GM12878 (cell line): ENCODE measurements at regions not wholly inside any gene's neighbourhood (a gene's known extent, or its start where the extent isn't known, plus 50 kb on each side); places are given as distances from the start of the nearest gene placed in this dataset.

Experiments
- ATAC-seq: fragments of 200-7000 bp; cut with Tn5 transposase; 3 replicates; pipeline ENCODE4 v1.9.1; 2020; ENCODE audit warnings: mild to moderate bottlenecking, moderate library complexity
- BruUV-seq: library from RNA; stranded (reverse); fragments of 400-500 nt; replicated peaks from 2 replicates; lab custom pipeline; 2021; lab: Mats Ljungman, UMichigan
- CTCF ChIA-PET: fragments of 300-600 bp; sonication (Branson Sonifier 250); formaldehyde crosslinking; extraction: SDS; loops from one replicate; lab custom pipeline; 2021; ENCODE audit warnings: inconsistent platforms; lab: Yijun Ruan, JAX
- POLR2A ChIA-PET: fragments of 350-600 bp; formaldehyde crosslinking; extraction: SDS; loops from one replicate; lab custom pipeline; 2021; ENCODE audit warnings: inconsistent platforms; lab: Charles Lee
- RAD21 ChIA-PET: fragments of 300-600 bp; sonication (Branson Sonifier 250); formaldehyde crosslinking; loops from one replicate; lab custom pipeline; 2023; ENCODE audit warnings: antibody characterized with exemption; ENCODE audit not compliant: unreplicated experiment; lab: Charles Lee
- SMC1A ChIA-PET: fragments of 300-600 bp; sonication (Branson Sonifier 250); formaldehyde crosslinking; loops from one replicate; lab custom pipeline; 2023; ENCODE audit not compliant: unreplicated experiment, uncharacterized antibody; lab: Charles Lee
- DNase-seq: peaks from one replicate; pipeline ENCODE4 v3.0.0-alpha.2; 2011; ENCODE audit warnings: low read depth, low spot score
- FAIRE-seq: peaks from 3 replicates; lab custom pipeline; 2011; peaks lifted over from hg19 to GRCh38; lab: Jason Lieb, UNC
- H2AFZ ChIP-seq: 2 replicates; pipeline ENCODE4 v1.6.0; 2011; ENCODE audit warnings: low read depth, low read length, control low read depth; ENCODE audit not compliant: control insufficient read depth
- H3K27ac ChIP-seq: 2 replicates; pipeline ENCODE4 v1.5.1; 2011; ENCODE audit warnings: control low read depth; ENCODE audit not compliant: control insufficient read depth, insufficient read depth
- H3K27me3 ChIP-seq, 2 experiments: replicated peaks in 1 of 2; 2 replicates each; pipeline versions ENCODE4 v1.6.0 to v1.6.1; 2011; ENCODE audit warnings: low read length in 1 of 2; ENCODE audit not compliant: control insufficient read depth in 2 of 2, insufficient read depth in 2 of 2
- H3K36me3 ChIP-seq, 2 experiments: 2 replicates each; pipeline ENCODE4 v1.5.1; 2011; ENCODE audit warnings: low read length in 1 of 2; ENCODE audit not compliant: control insufficient read depth in 2 of 2, insufficient read depth in 2 of 2
- H3K4me1 ChIP-seq: 2 replicates; pipeline ENCODE4 v1.6.1; 2011; ENCODE audit warnings: mild to moderate bottlenecking, low read length, moderate library complexity, mixed read lengths; ENCODE audit not compliant: control insufficient read depth, insufficient read depth
- H3K4me2 ChIP-seq: 2 replicates; pipeline ENCODE4 v1.6.0; 2011; ENCODE audit warnings: control low read depth; ENCODE audit not compliant: control insufficient read depth, insufficient read depth
- H3K4me3 ChIP-seq: fragments of 200-600 bp; sonication (generic); 2 replicates; pipeline ENCODE4 v1.5.1; 2016
- H3K79me2 ChIP-seq: 2 replicates; pipeline ENCODE4 v1.6.0; 2011; ENCODE audit warnings: low read length; ENCODE audit not compliant: control insufficient read depth, insufficient read depth
- H3K9ac ChIP-seq: 2 replicates; pipeline ENCODE4 v1.8.0; 2011; ENCODE audit warnings: low read length, control low read depth, mixed read lengths; ENCODE audit not compliant: control insufficient read depth, insufficient read depth
- H3K9me3 ChIP-seq: replicated peaks from 3 replicates; pipeline ENCODE4 v1.5.1; 2011; ENCODE audit warnings: mild to moderate bottlenecking, low read length; ENCODE audit not compliant: control insufficient read depth, insufficient read depth
- H4K20me1 ChIP-seq: 2 replicates; pipeline ENCODE4 v1.6.0; 2011; ENCODE audit not compliant: control insufficient read depth, insufficient read depth
- CBFB ChIP-seq: IDR thresholded peaks from 2 replicates; pipeline ENCODE4 v1.6.1; 2016; ENCODE audit warnings: antibody characterized with exemption, low read depth
- CHD4 ChIP-seq: fragments of 200-600 bp; sonication (generic); IDR thresholded peaks from 2 replicates; pipeline ENCODE4 v1.6.1; 2016; ENCODE audit warnings: mild to moderate bottlenecking
- JUNB ChIP-seq: IDR thresholded peaks from 2 replicates; pipeline ENCODE4 v1.6.1; 2016; ENCODE audit warnings: antibody characterized with exemption, mild to moderate bottlenecking
- KAT2A ChIP-seq: conservative IDR thresholded peaks from 2 replicates; pipeline ENCODE4 v1.6.1; 2011; ENCODE audit warnings: low read depth, low read length; ENCODE audit not compliant: control insufficient read depth
- NBN ChIP-seq: fragments of 450-650 bp; IDR thresholded peaks from 2 replicates; pipeline ENCODE4 v1.6.1; 2016
- SMAD5 ChIP-seq: IDR thresholded peaks from 2 replicates; pipeline ENCODE4 v1.6.1; 2016; ENCODE audit warnings: antibody characterized with exemption, low read depth
- TARDBP ChIP-seq: IDR thresholded peaks from 2 replicates; pipeline ENCODE4 v1.6.1; 2016; ENCODE audit warnings: borderline replicate concordance
- TCF12 ChIP-seq: IDR thresholded peaks from 2 replicates; pipeline ENCODE4 v1.6.1; 2011; ENCODE audit warnings: low read depth, mild to moderate bottlenecking, low read length
- ZNF207 ChIP-seq: fragments of 450-650 bp; IDR thresholded peaks from 2 replicates; pipeline ENCODE4 v1.6.1; 2014; ENCODE audit warnings: antibody characterized with exemption, mild to moderate bottlenecking, borderline replicate concordance
- WGBS: methylation state at CpG from one replicate; pipeline ENCODE4 v1.1.6; 2016; ENCODE audit warnings: low lambda C conversion rate; ENCODE audit not compliant: insufficient replicate concordance, insufficient coverage; ENCODE audit errors: missing lambda C conversion rate; 5-methylcytosine and 5-hydroxymethylcytosine counted together
- in situ Hi-C: fragments of 300-500 bp; cut with MboI; formaldehyde crosslinking; loops from 9 replicates; pipeline ENCODE4 v1.14.3; 2018; ENCODE audit warnings: mixed read lengths
- intact Hi-C: fragments of 100-400 bp; cut with micrococcal nuclease; formaldehyde crosslinking; loops from one replicate; pipeline ENCODE4 v1.14.2; 2022; ENCODE audit not compliant: unreplicated experiment
- TF ChIP-seq, protein P1 (sequence below): IDR thresholded peaks from 2 replicates; pipeline ENCODE4 v1.6.1; 2012; ENCODE audit warnings: low read depth, low read length, improper control_type of control experiment
- TF ChIP-seq, protein P2 (sequence below): fragments of 450-650 bp; IDR thresholded peaks from 2 replicates; pipeline ENCODE4 v1.6.1; 2016; ENCODE audit warnings: mild to moderate bottlenecking
- TF ChIP-seq, protein P3 (sequence below): fragments of 450-650 bp; IDR thresholded peaks from 2 replicates; pipeline ENCODE4 v1.6.1; 2018; ENCODE audit warnings: mild to moderate bottlenecking, low read depth, moderate library complexity; ENCODE audit not compliant: partially characterized antibody

DNA sequence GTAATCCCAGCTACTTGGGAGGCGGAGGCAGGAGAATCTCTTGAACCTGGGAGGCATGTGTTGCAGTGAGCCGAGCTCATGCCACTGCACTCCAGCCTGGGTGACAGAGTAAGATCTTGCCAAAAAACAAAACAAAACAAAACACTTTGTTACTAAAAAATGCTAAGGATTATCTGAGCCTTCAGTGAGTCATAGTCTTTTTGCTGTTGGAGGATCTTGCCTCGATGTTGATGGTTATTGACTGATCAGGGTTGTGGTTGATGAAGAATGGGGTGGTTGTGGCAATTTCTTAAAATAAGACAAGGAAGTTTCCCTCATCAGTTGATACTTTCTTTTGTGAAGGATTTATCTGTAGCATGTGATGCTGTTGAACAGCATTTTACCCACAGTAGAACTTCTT is 196.8 kb upstream of the HDDC2 start:
- no peaks in the 10 kb centered on the region for H3K4me1 ChIP-seq
- no peak overlapping the region for H2AFZ ChIP-seq
- no peaks in the 10 kb centered on the region for H3K9me3 ChIP-seq
- no TSS peak for BruUV-seq
- POLR2A ChIA-PET = no interaction called here
- H3K4me2 ChIP-seq = no peak overlapping the region
- in situ Hi-C loops = no loop called here
- H3K36me3 ChIP-seq = no peaks in the 10 kb centered on the region
- no peak overlapping the region for H3K4me3 ChIP-seq
- CTCF ChIA-PET = no interaction called here
- no peak for TF ChIP-seq JUNB
- TF ChIP-seq ZNF207 = no peak
- TF ChIP-seq, protein P1, sequence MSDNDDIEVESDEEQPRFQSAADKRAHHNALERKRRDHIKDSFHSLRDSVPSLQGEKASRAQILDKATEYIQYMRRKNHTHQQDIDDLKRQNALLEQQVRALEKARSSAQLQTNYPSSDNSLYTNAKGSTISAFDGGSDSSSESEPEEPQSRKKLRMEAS = no peak
- no peak for TF ChIP-seq TCF12
- no peak for TF ChIP-seq CBFB
- TF ChIP-seq, protein P2, sequence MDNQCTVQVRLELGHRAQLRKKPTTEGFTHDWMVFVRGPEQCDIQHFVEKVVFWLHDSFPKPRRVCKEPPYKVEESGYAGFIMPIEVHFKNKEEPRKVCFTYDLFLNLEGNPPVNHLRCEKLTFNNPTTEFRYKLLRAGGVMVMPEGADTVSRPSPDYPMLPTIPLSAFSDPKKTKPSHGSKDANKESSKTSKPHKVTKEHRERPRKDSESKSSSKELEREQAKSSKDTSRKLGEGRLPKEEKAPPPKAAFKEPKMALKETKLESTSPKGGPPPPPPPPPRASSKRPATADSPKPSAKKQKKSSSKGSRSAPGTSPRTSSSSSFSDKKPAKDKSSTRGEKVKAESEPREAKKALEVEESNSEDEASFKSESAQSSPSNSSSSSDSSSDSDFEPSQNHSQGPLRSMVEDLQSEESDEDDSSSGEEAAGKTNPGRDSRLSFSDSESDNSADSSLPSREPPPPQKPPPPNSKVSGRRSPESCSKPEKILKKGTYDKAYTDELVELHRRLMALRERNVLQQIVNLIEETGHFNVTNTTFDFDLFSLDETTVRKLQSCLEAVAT = no peak
- no peak for TF ChIP-seq TARDBP
- DNase-seq = no peak
- RAD21 ChIA-PET = no interaction called here
- no peak overlapping the region for H3K9ac ChIP-seq
- no peaks in the 10 kb centered on the region for H4K20me1 ChIP-seq
- H3K27me3 ChIP-seq = 0 out of 4 replicates have a peak, but pooled peaks cover 0 to 2% of the 10 kb centered on the region in 2 experiments
- SMC1A ChIA-PET = no interaction called here
- no peak overlapping the region for H3K27ac ChIP-seq
- ATAC-seq = no peak
- intact Hi-C loops = no loop called here
- no peak for FAIRE-seq
- 55% methylated on average over 3 of the region's 3 CpGs for WGBS
- H3K79me2 ChIP-seq = no peaks in the 10 kb centered on the region

DNA sequence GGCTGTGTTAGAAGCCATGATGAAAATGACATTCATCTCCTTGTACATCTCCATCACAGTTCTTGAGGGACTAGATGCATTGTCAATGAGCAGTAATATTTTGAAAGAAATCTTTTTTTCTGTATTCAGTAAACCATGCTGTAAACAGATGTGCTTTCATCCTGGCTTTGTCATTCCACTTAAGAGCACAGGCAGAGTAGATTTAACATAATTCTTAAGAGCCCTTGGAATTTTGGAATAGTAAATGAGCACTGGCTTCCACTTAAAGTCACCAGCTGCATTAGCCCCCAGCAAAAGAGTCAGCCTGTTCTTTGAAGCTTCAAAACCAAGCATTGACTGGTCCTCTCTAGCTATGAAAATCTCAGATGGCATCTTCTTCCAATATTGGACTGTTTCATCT is 197.8 kb upstream of the HDDC2 start:
- ChIA-PET RAD21 (no interaction called here), SMC1A (no interaction called here), POLR2A (no interaction called here), CTCF (interaction anchor here (0.9 kb wide), 1 partner anchor 10 kb away, joined by 3 read pairs; no protein-coding TSS in a partner anchor)
- Histone ChIP-seq H2AFZ (no peak overlapping the region), H3K9me3 (no peaks in the 10 kb centered on the region), H3K27ac (no peak overlapping the region), H3K4me1 (no peaks in the 10 kb centered on the region), H3K9ac (no peak overlapping the region), H3K79me2 (no peaks in the 10 kb centered on the region), H3K4me2 (no peak overlapping the region), H4K20me1 (no peaks in the 10 kb centered on the region), H3K4me3 (no peak overlapping the region), H3K27me3 (0 out of 4 replicates have a peak, but pooled peaks cover 0 to 2% of the 10 kb centered on the region in 2 experiments), H3K36me3 (no peaks in the 10 kb centered on the region)
- in situ Hi-C loops = no loop called here
- intact Hi-C loops = no loop called here
- DNase-seq (no peak), FAIRE-seq (no peak), ATAC-seq (no peak)
- no TSS peak for BruUV-seq
- TF ChIP-seq, protein P3, sequence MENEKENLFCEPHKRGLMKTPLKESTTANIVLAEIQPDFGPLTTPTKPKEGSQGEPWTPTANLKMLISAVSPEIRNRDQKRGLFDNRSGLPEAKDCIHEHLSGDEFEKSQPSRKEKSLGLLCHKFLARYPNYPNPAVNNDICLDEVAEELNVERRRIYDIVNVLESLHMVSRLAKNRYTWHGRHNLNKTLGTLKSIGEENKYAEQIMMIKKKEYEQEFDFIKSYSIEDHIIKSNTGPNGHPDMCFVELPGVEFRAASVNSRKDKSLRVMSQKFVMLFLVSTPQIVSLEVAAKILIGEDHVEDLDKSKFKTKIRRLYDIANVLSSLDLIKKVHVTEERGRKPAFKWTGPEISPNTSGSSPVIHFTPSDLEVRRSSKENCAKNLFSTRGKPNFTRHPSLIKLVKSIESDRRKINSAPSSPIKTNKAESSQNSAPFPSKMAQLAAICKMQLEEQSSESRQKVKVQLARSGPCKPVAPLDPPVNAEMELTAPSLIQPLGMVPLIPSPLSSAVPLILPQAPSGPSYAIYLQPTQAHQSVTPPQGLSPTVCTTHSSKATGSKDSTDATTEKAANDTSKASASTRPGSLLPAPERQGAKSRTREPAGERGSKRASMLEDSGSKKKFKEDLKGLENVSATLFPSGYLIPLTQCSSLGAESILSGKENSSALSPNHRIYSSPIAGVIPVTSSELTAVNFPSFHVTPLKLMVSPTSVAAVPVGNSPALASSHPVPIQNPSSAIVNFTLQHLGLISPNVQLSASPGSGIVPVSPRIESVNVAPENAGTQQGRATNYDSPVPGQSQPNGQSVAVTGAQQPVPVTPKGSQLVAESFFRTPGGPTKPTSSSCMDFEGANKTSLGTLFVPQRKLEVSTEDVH = no peak
- TF ChIP-seq CHD4 (no peak), KAT2A (no peak), NBN (no peak), SMAD5 (no peak), TARDBP (no peak)
